NAMALWA (cell line): ENCODE measurements at regions not wholly inside any gene's neighbourhood (a gene's known extent, or its start where the extent isn't known, plus 50 kb on each side); places are given as distances from the start of the nearest gene placed in this dataset.

Experiments
- DNase-seq: peaks from one replicate; pipeline ENCODE4 v3.0.0-alpha.2; 2015; ENCODE audit warnings: low spot score

GRCh38 chr11:28984231-28984630 is 876.0 kb downstream of the METTL15 start:
- no peak for DNase-seq

- no peak for DNase-seq
Observed at GRCh38 chr11:28983780-28984179, 875.6 kb downstream of the METTL15 start.

- DNase-seq = no peak
Observed at GRCh38 chr11:28981381-28981780, 873.2 kb downstream of the METTL15 start.

GRCh38 chr11:28976801-28977145 is 868.6 kb downstream of the METTL15 start:
- DNase-seq = no peak

GRCh38 chr11:28976012-28976800 is 868.0 kb downstream of the METTL15 start:
- DNase-seq = no peak

- DNase-seq = no peak
Observed at GRCh38 chr11:28969832-28970231, 861.6 kb downstream of the METTL15 start.

- no peak for DNase-seq
Observed at GRCh38 chr11:28966951-28967350, 858.8 kb downstream of the METTL15 start.

- DNase-seq = no peak
Observed at GRCh38 chr11:28965819-28966218, 857.6 kb downstream of the METTL15 start.

- no peak for DNase-seq
Observed at GRCh38 chr11:28964811-28965210, 856.6 kb downstream of the METTL15 start.

- DNase-seq = no peak
Observed at GRCh38 chr11:28963187-28963586, 855.0 kb downstream of the METTL15 start.

GRCh38 chr11:28962502-28962901 is 854.3 kb downstream of the METTL15 start:
- no peak for DNase-seq

- DNase-seq = no peak
Observed at GRCh38 chr11:28961726-28962125, 853.5 kb downstream of the METTL15 start.

- DNase-seq = no peak
Observed at GRCh38 chr11:28956446-28956845, 848.3 kb downstream of the METTL15 start.

GRCh38 chr11:28951191-28951590 is 843.0 kb downstream of the METTL15 start:
- DNase-seq = no peak

GRCh38 chr11:28939381-28939780 is 831.2 kb downstream of the METTL15 start:
- DNase-seq = no peak

GRCh38 chr11:28938091-28938490 is 829.9 kb downstream of the METTL15 start:
- no peak for DNase-seq

- DNase-seq = no peak
Observed at GRCh38 chr11:28932940-28933339, 824.8 kb downstream of the METTL15 start.

- no peak for DNase-seq
Observed at GRCh38 chr11:28924004-28924403, 815.8 kb downstream of the METTL15 start.

- no peak for DNase-seq
Observed at GRCh38 chr11:28922386-28922981, 814.3 kb downstream of the METTL15 start.

- no peak for DNase-seq
Observed at GRCh38 chr11:28919194-28919593, 811.0 kb downstream of the METTL15 start.

GRCh38 chr11:28913883-28914282 is 805.7 kb downstream of the METTL15 start:
- no peak for DNase-seq

GRCh38 chr11:28911829-28912228 is 803.6 kb downstream of the METTL15 start:
- DNase-seq = no peak

- no peak for DNase-seq
Observed at GRCh38 chr11:28910926-28911325, 802.7 kb downstream of the METTL15 start.

- no peak for DNase-seq
Observed at GRCh38 chr11:28903716-28904115, 795.5 kb downstream of the METTL15 start.
